IMR-90 (cell line): ENCODE measurements at regions not wholly inside any gene's neighbourhood (a gene's known extent, or its start where the extent isn't known, plus 50 kb on each side); places are given as distances from the start of the nearest gene placed in this dataset.

ENCODE experiments used
- BHLHE40 ChIP-seq: fragments of 150-350 bp; IDR thresholded peaks from 2 replicates; pipeline ENCODE4 v1.6.1; 2016; ENCODE audit warnings: mild to moderate bottlenecking, low read depth, low read length
- CEBPB ChIP-seq: IDR thresholded peaks from 2 replicates; pipeline ENCODE4 v1.6.1; 2012; ENCODE audit warnings: low read depth, low read length, improper control_type of control experiment
- CTCF ChIP-seq: conservative IDR thresholded peaks from 2 replicates; pipeline ENCODE4 v1.5.1; 2012; ENCODE audit warnings: mild to moderate bottlenecking, low read depth, low read length, improper control_type of control experiment
- ELK1 ChIP-seq: fragments of 150-350 bp; IDR thresholded peaks from 2 replicates; pipeline ENCODE4 v1.6.1; 2016; ENCODE audit warnings: low read depth, mild to moderate bottlenecking, low read length, moderate library complexity, borderline replicate concordance
- MAFK ChIP-seq: IDR thresholded peaks from 2 replicates; pipeline ENCODE4 v1.6.1; 2012; ENCODE audit warnings: low read depth, low read length, improper control_type of control experiment
- MAZ ChIP-seq: IDR thresholded peaks from 2 replicates; pipeline ENCODE4 v1.6.1; 2012; ENCODE audit warnings: low read depth, mild to moderate bottlenecking, low read length, improper control_type of control experiment, moderate library complexity, borderline replicate concordance
- MXI1 ChIP-seq: IDR thresholded peaks from 2 replicates; pipeline ENCODE4 v1.6.1; 2012; ENCODE audit warnings: low read depth, mild to moderate bottlenecking, low read length, moderate library complexity, borderline replicate concordance
- POLR2A ChIP-seq: IDR thresholded peaks from 2 replicates; pipeline ENCODE4 v1.6.1; 2012; ENCODE audit warnings: mild to moderate bottlenecking, low read depth, low read length
- RCOR1 ChIP-seq: IDR thresholded peaks from 2 replicates; pipeline ENCODE4 v1.6.1; 2012; ENCODE audit warnings: mild to moderate bottlenecking, low read length, improper control_type of control experiment; ENCODE audit not compliant: insufficient replicate concordance
- RFX5 ChIP-seq: IDR thresholded peaks from 2 replicates; pipeline ENCODE4 v1.8.0; 2012; ENCODE audit warnings: low read depth, mild to moderate bottlenecking, low read length, moderate library complexity
- USF2 ChIP-seq: fragments of 150-350 bp; IDR thresholded peaks from 2 replicates; pipeline ENCODE4 v1.6.1; 2017; ENCODE audit warnings: mild to moderate bottlenecking, antibody characterized with exemption, low read length, low read depth

- no peak for TF ChIP-seq POLR2A
- no peak for TF ChIP-seq CTCF
- no peak for TF ChIP-seq MAFK
- TF ChIP-seq MAZ: no peak
- no peak for TF ChIP-seq ELK1
- no peak for TF ChIP-seq BHLHE40
- TF ChIP-seq USF2: no peak
- no peak for TF ChIP-seq CEBPB
- no peak for TF ChIP-seq RCOR1
- no peak for TF ChIP-seq MXI1
- TF ChIP-seq RFX5: no peak
These were observed 205.2 kb downstream of the SEC61B start for GRCh38 chr9:99427260-99427659.
